ENCODE measurements at regions not wholly inside any gene's neighbourhood (a gene's known extent, or its start where the extent isn't known, plus 50 kb on each side); places are given as distances from the start of the nearest gene placed in this dataset.

DNA sequence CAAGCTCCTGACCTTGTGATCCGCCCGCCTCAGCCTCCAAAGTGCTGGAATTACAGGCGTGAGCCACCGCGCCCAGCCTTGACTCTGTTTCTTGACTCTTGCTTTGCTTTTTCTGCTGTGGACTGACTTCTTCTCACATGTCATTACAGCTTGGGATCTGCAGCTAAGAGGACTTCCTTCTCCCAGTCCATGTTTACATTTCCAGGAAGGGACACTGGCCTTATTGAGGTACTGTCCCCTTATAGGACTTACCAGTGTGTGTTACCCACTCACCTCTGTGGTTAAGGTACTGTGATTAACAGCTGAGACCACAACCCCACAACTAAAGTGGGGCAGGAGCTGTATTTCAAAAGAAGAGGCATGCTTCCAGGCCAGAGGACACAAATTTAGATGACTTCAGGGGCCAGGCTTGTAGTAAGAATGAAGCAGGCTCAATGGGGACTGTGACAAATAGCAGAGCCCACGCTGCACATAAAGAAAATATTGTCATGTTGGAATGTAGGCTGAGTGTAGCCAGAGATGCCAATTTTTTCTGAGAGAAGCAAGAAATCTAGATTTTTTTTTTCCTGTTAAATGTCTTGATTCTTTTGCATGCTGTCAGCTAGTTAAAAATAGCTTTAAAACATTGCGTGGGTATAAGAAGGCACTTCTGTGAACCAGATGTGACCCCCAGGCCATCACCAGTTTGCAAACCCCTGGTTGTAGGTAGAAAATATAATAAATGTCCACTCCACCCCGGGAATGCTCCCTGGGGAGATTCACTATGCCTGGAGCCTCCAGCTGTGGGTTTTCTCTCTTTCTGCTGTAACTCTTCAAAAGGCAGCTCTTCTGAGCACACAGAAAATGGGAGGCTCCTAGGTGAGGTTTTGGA lies 75.0 kb downstream of the PTPDC1 start:
- DNase-seq (ENCODE audit: low read depth) = no peak

GRCh38 chr9:94160594-94161501 lies 76.6 kb downstream of the PTPDC1 start:
- no peak for DNase-seq (ENCODE audit: low read depth)

GRCh38 chr9:94161673-94162072 lies 77.4 kb downstream of the PTPDC1 start:
- no peak for DNase-seq (ENCODE audit: low read depth)

- DNase-seq (ENCODE audit: low read depth) = no peak
Observed at GRCh38 chr9:94164806-94165549, 80.7 kb downstream of the PTPDC1 start.

DNA sequence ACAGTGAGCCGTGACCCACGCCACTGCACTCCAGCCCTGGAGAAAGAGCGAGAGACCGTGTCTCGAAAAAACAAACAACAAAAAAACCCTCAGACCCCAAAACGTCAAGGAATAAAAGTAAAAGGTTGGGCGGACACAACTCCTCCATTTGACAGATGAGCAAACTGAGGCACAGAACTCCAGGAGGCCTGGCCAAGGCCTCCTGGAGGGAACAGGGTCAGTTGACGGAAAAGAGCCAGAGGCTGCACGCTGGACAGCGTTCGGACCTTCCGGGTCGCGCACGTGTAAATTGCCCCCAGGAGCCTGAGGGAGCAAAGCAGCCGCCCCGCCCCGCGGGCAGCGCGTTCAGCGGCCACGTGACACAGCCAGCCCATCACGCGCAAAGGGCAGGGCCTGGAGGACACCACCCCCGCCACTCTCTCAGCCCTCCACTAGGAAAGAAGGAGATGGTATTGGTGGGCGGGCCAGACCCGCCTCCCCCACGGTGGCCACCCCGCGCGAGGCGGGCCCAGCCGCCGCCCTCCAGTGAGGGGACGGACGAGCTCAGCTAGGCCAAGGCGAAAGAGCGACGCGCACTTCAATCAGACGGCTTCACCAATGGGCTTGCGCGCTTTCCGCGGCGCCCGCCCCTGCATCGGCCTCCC lies 81.5 kb downstream of the PTPDC1 start:
- peak; percentile 88 for DNase-seq (ENCODE audit: low read depth)

GRCh38 chr9:94166236-94166975 lies 82.1 kb downstream of the PTPDC1 start:
- peak; percentile 96 for DNase-seq (ENCODE audit: low read depth)

DNA sequence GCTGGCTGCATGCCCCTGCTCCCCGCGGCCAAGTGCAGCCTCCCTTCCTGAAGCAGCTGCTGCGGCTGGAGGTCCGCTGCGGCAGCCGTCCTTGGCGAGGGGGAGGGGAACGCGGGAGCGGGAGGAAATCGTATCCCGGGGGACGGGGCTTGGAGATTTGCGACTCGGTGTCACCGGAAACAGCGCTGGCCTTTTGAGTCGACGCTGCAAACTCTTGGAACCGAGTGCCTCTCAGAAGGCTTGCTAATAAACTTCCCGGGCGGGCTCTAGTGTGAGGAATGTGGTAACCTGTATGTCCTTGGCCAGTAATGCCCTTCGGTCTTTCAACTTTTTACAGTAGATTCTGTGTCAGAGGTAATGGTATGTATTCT lies 82.7 kb downstream of the PTPDC1 start:
- DNase-seq (ENCODE audit: low read depth) = no peak

- no peak for DNase-seq (ENCODE audit: low read depth)
Observed at GRCh38 chr9:94167376-94167890, 83.2 kb downstream of the PTPDC1 start.

- no peak for DNase-seq (ENCODE audit: low read depth)
Observed at GRCh38 chr9:94168203-94169000, 84.1 kb downstream of the PTPDC1 start.

DNA sequence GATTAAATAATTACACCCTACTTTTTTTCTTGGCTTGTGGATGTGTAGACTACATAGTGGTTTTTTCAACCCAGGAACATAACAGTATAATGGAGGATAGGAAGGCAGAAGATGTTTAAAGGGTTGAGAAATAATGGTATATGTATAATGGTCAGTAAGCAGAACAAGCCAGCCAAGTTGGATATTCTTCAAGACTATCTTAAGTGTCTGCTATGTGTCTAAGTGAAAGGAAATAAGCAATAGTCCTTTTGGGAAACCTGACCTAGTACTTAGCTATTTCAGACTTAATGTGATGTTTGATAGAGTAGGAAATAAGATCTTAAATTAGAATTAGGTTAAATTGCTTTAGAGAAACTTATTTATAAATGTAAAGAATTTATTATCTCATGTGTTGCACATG lies 85.7 kb downstream of the PTPDC1 start:
- DNase-seq (ENCODE audit: low read depth) = no peak

DNA sequence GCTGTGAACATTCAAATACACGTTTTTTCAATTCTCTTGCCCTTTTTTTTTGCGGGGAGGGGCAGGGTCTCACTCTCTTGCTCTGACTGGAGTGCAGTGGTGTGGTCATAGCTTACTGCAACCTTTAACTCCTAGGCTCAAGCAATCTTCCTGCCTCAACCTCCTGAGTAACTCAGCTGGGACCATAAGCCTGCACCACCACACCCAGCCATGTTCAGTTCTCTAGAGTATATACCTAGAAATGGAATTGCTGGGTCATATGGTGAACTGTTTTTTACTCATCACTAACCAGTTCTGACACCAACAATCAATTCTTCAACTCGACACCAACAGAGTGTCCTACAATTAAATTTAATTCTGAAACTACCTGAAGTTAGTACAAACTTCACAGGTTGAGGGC lies 85.5 kb upstream of the ZNF169 start:
- DNase-seq (ENCODE audit: low read depth) = no peak

DNA sequence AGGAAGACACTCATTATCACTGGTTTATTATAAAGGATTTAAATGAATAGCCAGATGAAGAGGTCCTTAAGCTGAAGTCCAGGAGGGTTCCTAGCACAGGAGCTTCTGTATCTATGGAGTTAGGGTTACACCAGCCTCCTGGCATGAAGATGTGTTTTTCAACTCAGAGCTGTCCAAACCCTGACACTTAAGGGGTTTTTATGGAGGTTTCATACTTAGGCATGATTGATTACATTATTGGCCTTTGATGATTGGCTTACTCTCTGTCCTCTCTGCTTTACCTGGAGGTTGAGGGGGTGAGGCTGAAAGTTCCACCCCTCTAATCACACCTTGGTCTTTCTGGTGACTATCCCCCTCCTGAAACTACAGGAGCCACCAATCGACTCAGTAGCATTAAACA lies 84.9 kb upstream of the ZNF169 start:
- no peak for DNase-seq (ENCODE audit: low read depth)

DNA sequence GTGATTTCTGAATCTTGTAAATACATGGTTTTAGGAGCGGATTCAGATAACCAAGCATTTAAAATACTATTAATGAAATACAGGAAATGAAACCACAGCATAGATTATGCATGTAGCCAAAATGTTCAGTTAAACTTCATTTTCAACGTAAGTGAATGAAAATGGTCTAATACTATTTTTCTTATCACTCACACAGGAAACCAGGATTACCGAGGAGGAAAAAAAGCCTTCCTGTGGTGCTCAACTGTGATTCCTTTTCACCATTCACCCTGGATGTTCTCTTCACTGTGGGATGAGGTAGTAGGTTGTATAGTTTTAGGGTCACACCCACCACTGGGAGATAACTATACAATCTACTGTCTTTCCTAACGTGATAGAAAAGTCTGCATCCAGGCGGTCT lies 83.4 kb upstream of the ZNF169 start:
- no peak for DNase-seq (ENCODE audit: low read depth)

DNA sequence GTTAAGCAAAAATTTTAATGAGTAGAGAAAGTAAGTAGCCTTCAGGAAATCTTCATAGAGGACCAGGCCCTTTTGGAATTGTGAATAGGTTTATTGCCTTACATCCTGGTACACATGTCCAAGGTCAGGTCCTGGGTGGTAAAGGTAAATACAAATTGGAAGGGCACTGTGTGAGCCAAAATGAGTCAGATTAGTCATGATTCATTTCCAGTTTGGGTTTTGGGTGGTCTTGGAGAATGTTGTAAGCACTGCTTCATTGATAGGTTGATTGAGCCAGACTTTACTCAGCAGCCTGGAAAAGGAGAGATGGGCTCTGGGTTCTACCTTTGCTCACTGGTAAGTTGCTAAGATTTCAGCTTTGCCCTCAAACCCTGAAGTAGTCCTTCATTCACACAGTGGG lies 82.5 kb upstream of the ZNF169 start:
- no peak for DNase-seq (ENCODE audit: low read depth)

GRCh38 chr9:94178927-94179326 lies 80.2 kb upstream of the ZNF169 start:
- DNase-seq (ENCODE audit: low read depth) = no peak

DNA sequence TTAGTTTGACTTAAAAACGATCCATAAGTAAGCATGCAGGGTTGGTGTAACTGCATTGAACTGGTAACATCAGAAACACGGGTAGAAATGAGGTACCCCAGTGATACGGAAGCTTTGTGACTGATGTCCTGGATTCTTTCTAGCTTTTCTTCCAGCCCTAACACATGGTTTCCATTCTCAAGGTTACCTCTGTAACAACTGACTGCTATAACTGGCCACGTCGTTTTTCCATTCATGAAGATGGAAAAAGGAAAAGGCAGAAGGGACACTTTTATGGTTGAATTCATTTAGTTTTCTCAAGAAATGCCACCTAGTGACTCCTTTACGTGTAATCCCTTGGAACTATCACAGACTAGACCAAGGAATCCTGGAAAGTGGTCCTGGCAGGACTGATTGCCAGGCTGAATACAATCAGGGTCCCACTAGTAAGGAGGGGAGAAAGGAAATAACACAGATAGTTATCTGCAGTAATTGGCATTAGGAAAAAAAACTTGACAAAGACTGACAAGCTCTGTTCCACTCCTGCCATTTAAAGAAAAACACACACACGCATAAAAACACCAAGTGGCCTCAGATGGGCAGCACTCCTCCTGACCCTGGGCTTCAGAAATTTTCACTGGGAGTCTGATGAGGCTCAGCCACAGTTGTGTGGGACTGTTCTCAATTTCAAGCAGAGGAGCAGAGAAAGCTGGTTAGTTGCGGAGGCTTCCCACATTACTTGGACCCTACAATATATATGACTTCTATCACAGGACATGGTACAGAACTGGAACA lies 77.5 kb upstream of the ZNF169 start:
- no peak for DNase-seq (ENCODE audit: low read depth)

DNA sequence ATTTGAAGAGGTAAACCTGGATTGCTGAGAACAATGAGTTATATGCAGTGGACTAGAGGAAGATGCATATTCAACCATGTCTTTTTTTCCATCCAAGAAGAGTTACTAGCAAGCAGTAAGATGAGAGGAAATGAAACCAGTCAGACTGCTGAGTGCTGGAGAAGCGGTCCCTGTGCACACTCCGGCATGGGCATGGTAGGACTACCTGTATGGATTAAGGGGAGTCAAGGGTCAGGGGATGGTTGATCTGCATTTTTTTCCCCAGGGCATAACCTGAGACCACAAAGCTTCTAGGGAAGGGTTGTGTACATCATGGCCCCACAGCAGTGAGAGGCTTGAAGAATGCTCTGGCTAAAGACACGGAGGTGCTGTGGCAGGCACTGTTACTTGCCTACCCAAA lies 76.6 kb upstream of the ZNF169 start:
- DNase-seq (ENCODE audit: low read depth) = no peak

GRCh38 chr9:94183240-94183999 lies 75.7 kb upstream of the ZNF169 start:
- no peak for DNase-seq (ENCODE audit: low read depth)

DNA sequence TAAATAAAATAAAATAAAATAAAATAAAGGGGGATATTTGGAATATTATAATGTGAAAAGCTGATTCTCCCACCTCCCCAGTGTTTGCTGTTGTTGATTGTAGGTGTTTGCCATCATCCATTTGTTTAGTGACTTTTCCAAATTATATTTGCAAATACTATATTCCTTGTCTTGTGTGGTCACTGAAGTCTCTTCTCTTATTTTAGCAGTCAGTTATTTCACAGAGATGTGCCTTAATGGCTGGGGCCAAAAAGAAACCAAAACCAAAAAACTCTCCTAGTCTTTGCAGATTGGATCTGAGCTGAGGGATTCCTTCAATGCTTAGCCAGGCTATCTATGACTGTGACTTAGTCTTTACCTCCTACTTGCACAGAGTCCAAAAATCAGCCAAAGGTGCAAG lies 70.9 kb upstream of the ZNF169 start:
- no peak for DNase-seq (ENCODE audit: low read depth)
